Thymus (tissue), 11 donors: ENCODE measurements at regions not wholly inside any gene's neighbourhood (a gene's known extent, or its start where the extent isn't known, plus 50 kb on each side); places are given as distances from the start of the nearest gene placed in this dataset.
A peak's percentile ranks its signal among the peaks of the same experiment; 100 is the strongest.
"Not testable (repeated sequence)": the region's sequence is repeated elsewhere in the genome, so short reads cannot be mapped to it uniquely, and the experiment has no call there.

Experiments
- DNase-seq, 9 donors: peaks; one replicate each; pipeline ENCODE4 v3.0.0-alpha.2; 2013; ENCODE audit warnings: low spot score in 9 of 9, low read depth in 6 of 9, missing footprints in 1 of 9
- H3K27ac ChIP-seq, 2 donors: one replicate each; pipeline ENCODE4 v1.5.1; 2013; ENCODE audit warnings: control low read depth in 1 of 2, low read depth in 1 of 2, low read length in 1 of 2, mild to moderate bottlenecking in 1 of 2, moderate library complexity in 1 of 2
- H3K27me3 ChIP-seq, 2 donors: one replicate each; pipeline ENCODE4 v1.5.1; 2013; ENCODE audit warnings: low read length in 1 of 2; ENCODE audit not compliant: control insufficient read depth in 2 of 2, insufficient read depth in 1 of 2
- H3K36me3 ChIP-seq, 2 donors: one replicate each; pipeline ENCODE4 v1.5.1; 2013; ENCODE audit warnings: low read length in 1 of 2, mild to moderate bottlenecking in 1 of 2, moderate library complexity in 1 of 2; ENCODE audit not compliant: control insufficient read depth in 2 of 2, insufficient read depth in 2 of 2
- H3K4me1 ChIP-seq, 2 donors: one replicate each; pipeline ENCODE4 v1.5.1; 2013; ENCODE audit warnings: low read length in 2 of 2; ENCODE audit not compliant: control insufficient read depth in 2 of 2, insufficient read depth in 2 of 2
- H3K4me3 ChIP-seq, 2 donors: one replicate each; pipeline ENCODE4 v1.5.1; 2013; ENCODE audit warnings: low read length in 2 of 2, control low read depth in 1 of 2, mild to moderate bottlenecking in 1 of 2
- H3K9me3 ChIP-seq, 2 donors: one replicate each; pipeline ENCODE4 v1.5.1; 2013; ENCODE audit warnings: low read length in 1 of 2, mild to moderate bottlenecking in 1 of 2; ENCODE audit not compliant: control insufficient read depth in 2 of 2, insufficient read depth in 1 of 2
- WGBS: extraction: QIAGEN DNeasy Blood & Tissue Kit; methylation state at CpG from one replicate; pipeline ENCODE4 v1.1.7; 2013; 5-methylcytosine and 5-hydroxymethylcytosine counted together
- donor health status: healthy.

GRCh38 chr12:74401966-74402365, 135.7 kb upstream of the ATXN7L3B start:
- Histone ChIP-seq H3K36me3 (no peaks in the 10 kb centered on the region), H3K4me3 (no peak overlapping the region), H3K9me3 (no peaks in the 10 kb centered on the region), H3K27ac (no peak overlapping the region), H3K27me3 (no peaks in the 10 kb centered on the region), H3K4me1 (no peaks in the 10 kb centered on the region)
- no peak for DNase-seq
- 93% methylated on average over 3 of the region's 3 CpGs for WGBS

GRCh38 chr12:74403221-74403470, 134.5 kb upstream of the ATXN7L3B start:
- H3K9me3 ChIP-seq, H3K27me3 ChIP-seq, H3K36me3 ChIP-seq, H3K4me1 ChIP-seq, H3K27ac ChIP-seq, H3K4me3 ChIP-seq, DNase-seq: not testable (repeated sequence)
- 88% methylated on average over 12 of the region's 12 CpGs for WGBS

- WGBS, result 66% methylated on average over 2 of the region's 2 CpGs
- no peaks in the 10 kb centered on the region for H3K36me3 ChIP-seq
- no peak overlapping the region for H3K27ac ChIP-seq
- H3K4me1 ChIP-seq, result no peaks in the 10 kb centered on the region
- H3K4me3 ChIP-seq, result no peak overlapping the region
- no peaks in the 10 kb centered on the region for H3K27me3 ChIP-seq
- no peaks in the 10 kb centered on the region for H3K9me3 ChIP-seq
- no peak for DNase-seq
These were observed 129.0 kb upstream of the ATXN7L3B start for GRCh38 chr12:74408601-74409166.

GRCh38 chr12:74412606-74413230, 124.9 kb upstream of the ATXN7L3B start:
- H3K4me1 ChIP-seq, result no peaks in the 10 kb centered on the region
- H3K4me3 ChIP-seq, result no peak overlapping the region
- no peaks in the 10 kb centered on the region for H3K27me3 ChIP-seq
- WGBS, result 49% methylated on average over 2 of the region's 2 CpGs
- peak in 2 of 9 donors; percentile 4 to 16 for DNase-seq
- no peak overlapping the region for H3K27ac ChIP-seq
- H3K36me3 ChIP-seq, result no peaks in the 10 kb centered on the region
- no peaks in the 10 kb centered on the region for H3K9me3 ChIP-seq

- Histone ChIP-seq H3K4me1 (no peaks in the 10 kb centered on the region), H3K27ac (no peak overlapping the region), H3K9me3 (no peaks in the 10 kb centered on the region), H3K4me3 (no peak overlapping the region), H3K36me3 (no peaks in the 10 kb centered on the region), H3K27me3 (no peaks in the 10 kb centered on the region)
- peak in 1 of 9 donors; percentile 4 for DNase-seq
These were observed 122.0 kb upstream of the ATXN7L3B start for GRCh38 chr12:74415633-74416032.

GRCh38 chr12:74418573-74418972, 119.1 kb upstream of the ATXN7L3B start:
- H3K36me3 ChIP-seq, result no peaks in the 10 kb centered on the region
- no peaks in the 10 kb centered on the region for H3K9me3 ChIP-seq
- DNase-seq, result no peak
- no peaks in the 10 kb centered on the region for H3K27me3 ChIP-seq
- WGBS, result 91% methylated on average over 1 of the region's 1 CpG
- H3K27ac ChIP-seq, result no peak overlapping the region
- no peaks in the 10 kb centered on the region for H3K4me1 ChIP-seq
- no peak overlapping the region for H3K4me3 ChIP-seq

GRCh38 chr12:74424778-74425177, 112.9 kb upstream of the ATXN7L3B start:
- Histone ChIP-seq H3K9me3 (no peaks in the 10 kb centered on the region), H3K27me3 (no peaks in the 10 kb centered on the region), H3K36me3 (no peaks in the 10 kb centered on the region), H3K27ac (no peak overlapping the region), H3K4me1 (no peaks in the 10 kb centered on the region), H3K4me3 (no peak overlapping the region)
- WGBS, result 90% methylated on average over 1 of the region's 1 CpG
- DNase-seq, result no peak

- no peaks in the 10 kb centered on the region for H3K9me3 ChIP-seq
- H3K36me3 ChIP-seq, result no peaks in the 10 kb centered on the region
- H3K27me3 ChIP-seq, result no peaks in the 10 kb centered on the region
These were observed 111.5 kb upstream of the ATXN7L3B start for GRCh38 chr12:74426091-74426490.

GRCh38 chr12:74429535-74429934, 108.1 kb upstream of the ATXN7L3B start:
- H3K9me3 ChIP-seq, result no peaks in the 10 kb centered on the region
- no peaks in the 10 kb centered on the region for H3K36me3 ChIP-seq
- no peaks in the 10 kb centered on the region for H3K27me3 ChIP-seq
- H3K27ac ChIP-seq, result no peak overlapping the region
- H3K4me1 ChIP-seq, result no peaks in the 10 kb centered on the region
- no peak overlapping the region for H3K4me3 ChIP-seq
- DNase-seq, result no peak

More at GRCh38 chr12:74426091-74426490, 111.5 kb upstream of the ATXN7L3B start:
- no peak for DNase-seq
- H3K4me1 ChIP-seq, result no peaks in the 10 kb centered on the region
- no peak overlapping the region for H3K27ac ChIP-seq
- H3K4me3 ChIP-seq, result no peak overlapping the region

GRCh38 chr12:74431801-74432200, 105.8 kb upstream of the ATXN7L3B start:
- no peak for DNase-seq
- Histone ChIP-seq H3K27ac (no peak overlapping the region), H3K4me3 (no peak overlapping the region), H3K9me3 (no peaks in the 10 kb centered on the region), H3K4me1 (no peaks in the 10 kb centered on the region), H3K36me3 (no peaks in the 10 kb centered on the region), H3K27me3 (no peaks in the 10 kb centered on the region)
- WGBS, result 85% methylated on average over 1 of the region's 1 CpG
